Sciatic nerve (tissue), 2 donors: ENCODE measurements at regions not wholly inside any gene's neighbourhood (a gene's known extent, or its start where the extent isn't known, plus 50 kb on each side); places are given as distances from the start of the nearest gene placed in this dataset.

Experiments used
- ATAC-seq: fragments of 200-7000 bp; cut with Tn5 transposase; one replicate; pipeline ENCODE4 v1.9.1; 2020; ENCODE audit warnings: mild to moderate bottlenecking, moderate library complexity
- DNase-seq: peaks from one replicate; pipeline ENCODE4 v3.0.0-alpha.2; 2020; ENCODE audit warnings: low spot score
- intact Hi-C: fragments of 100-400 bp; cut with DNase I; formaldehyde crosslinking; loops from one replicate; pipeline ENCODE4 v1.14.2; 2022
- donor health status: DM: no; HTN: no; CAD: no.
- donor health status: DM: no; HTN: no; CAD: no.

DNA sequence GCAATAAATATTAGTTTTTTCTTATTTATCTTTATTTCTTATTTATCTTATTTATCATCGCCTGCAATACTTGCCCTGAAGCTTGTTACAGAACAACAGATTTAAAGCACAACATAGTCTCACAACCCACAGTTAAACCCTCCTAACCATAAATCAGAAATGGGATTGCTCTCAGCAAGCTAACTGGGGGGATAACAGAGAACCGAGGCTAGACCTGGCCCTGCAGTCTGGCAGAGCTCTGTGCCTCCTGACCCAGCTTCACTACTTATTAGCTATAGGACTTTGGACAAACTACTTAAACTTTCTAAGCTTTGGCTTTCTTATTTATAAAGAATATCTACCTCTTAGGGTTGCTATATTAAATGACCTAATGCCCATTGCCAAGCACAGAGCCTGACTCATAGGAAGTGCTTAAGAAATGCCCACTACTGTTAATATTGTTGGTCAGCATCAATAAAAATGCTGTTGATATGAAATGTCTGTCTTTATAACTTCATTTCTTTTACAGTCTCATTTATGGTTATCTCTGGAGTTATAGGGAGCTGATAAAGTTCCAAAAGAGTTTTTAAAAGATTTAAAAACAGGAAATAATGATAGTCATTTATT lies 87.9 kb upstream of the BEND6 start:
- no peak for DNase-seq
- intact Hi-C loops: loop anchor here (10.0 kb wide), 1 partner anchor 472 kb away; no protein-coding TSS in a partner anchor
- ATAC-seq: no peak

DNA sequence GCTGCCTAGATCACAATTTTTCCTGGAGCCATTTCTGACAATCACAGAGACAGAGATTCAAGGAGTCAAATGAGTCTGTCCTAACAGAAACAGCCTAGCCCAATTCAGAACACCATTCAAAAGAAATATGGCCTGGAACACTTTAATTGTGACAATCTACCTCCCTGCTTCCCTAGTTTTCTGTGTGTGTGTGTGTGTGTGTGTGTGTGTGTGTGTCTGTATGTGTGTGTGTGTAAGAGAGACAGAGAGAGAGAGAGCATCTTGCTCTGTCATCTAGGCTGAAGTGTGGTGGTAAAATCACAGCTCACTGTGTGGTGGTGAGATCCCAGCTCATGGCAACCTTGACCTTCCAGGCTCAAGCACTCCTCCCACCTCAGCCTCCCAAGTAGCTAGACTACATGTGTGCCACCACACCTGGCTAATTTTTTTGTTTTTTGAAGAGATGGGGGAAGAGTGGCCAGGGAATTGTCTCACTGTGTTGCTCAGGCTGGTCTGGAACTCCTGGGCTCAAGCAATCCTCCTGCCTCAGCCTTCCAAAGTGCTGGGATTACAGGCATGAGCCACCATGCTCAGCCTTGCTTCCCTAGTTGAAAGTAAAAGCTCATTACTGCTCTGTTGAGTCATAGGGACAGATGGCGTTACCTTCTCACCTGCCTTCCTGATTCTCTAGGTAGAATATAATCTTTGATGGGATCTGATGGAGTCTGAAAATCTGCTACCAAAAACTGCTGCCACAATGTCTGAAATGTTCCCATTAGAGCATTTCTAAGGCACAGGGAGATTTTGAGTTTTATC lies 89.6 kb upstream of the BEND6 start:
- DNase-seq (no peak), ATAC-seq (no peak)
- intact Hi-C loops: loop anchor here (10.0 kb wide), 1 partner anchor 470 kb away; no protein-coding TSS in a partner anchor

DNA sequence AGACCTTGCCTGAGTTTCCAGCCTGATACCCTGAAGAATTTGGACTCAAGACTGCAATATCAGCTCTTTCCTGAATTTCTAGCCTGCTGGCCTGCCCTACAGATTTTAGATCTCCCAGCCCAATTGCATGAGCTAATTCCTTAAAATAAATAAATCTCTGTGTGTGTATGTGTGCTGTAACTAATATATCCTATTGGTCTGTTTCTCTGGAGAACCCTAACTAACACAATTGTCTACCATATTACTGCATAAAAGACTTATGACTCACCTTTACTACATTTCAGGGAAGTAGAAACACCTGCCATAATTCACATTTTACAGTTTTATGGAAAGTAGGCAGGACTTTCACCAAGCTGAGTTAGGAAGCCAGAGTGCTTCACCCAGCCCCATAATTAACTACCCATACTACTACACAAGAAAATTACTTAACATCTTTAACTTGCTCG lies 90.7 kb upstream of the BEND6 start:
- intact Hi-C loops: loop anchor here (10.0 kb wide), 1 partner anchor 469 kb away; no protein-coding TSS in a partner anchor
- DNase-seq (no peak), ATAC-seq (no peak)

DNA sequence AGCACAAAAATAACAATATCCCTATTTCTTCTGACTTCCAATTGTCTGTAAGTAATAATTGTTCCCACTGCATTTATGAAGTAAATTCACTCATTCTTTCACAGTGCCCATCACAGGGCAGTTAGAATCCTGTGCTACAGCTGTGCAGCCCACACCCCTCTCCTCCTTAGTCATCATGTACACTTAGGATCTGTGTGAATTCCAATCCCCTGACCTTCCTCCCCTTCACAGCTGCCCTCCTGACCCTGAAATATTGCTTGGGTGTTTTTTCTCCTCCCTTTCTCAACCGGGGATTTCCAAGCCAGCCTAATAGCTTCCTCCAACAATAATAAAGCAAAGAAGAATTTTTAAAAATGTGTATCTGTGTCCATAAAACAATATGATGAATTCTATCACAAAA lies 91.5 kb upstream of the BEND6 start:
- intact Hi-C loops: loop anchor here (10.0 kb wide), 1 partner anchor 469 kb away; no protein-coding TSS in a partner anchor
- ATAC-seq (peak; percentile 80), DNase-seq (no peak)

DNA sequence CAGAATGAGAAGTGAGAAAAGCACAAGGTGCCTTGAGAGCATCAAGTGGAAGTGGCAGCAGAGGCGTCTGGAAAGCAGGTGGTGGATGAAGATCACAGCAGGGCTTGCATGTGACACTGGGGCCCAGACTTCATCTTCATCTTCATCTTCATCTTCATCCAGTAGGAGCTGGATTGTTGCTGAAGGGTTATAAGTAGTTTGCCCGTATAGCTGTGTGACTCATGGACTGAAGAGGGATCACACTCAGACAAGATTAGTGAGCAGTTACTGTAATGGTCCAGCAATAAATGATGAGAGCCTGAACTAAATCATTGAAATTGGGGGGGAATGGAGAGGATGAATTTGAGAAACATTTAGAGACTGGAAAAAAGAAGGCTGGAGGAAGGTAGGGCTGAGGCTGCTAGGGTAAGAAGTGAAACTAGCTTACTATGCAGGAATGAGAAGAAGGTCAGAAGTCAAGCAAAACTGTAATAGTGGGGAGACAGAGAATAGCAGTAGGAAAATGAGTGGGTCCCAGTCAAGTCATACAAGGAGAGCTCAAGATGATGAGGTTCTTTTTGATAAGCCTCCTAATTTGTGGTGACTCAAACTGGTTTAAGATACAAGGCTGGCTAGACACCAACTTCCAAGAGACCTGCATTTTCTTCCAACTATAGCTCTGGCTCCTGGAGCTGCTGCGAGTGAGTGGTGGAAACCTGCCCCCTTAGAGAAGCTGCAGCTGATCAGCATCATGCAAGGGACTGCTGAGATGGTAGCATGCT lies 92.3 kb upstream of the BEND6 start:
- DNase-seq (no peak), ATAC-seq (peak; percentile 63)
- intact Hi-C loops: loop anchor here (10.0 kb wide), 1 partner anchor 468 kb away; no protein-coding TSS in a partner anchor

DNA sequence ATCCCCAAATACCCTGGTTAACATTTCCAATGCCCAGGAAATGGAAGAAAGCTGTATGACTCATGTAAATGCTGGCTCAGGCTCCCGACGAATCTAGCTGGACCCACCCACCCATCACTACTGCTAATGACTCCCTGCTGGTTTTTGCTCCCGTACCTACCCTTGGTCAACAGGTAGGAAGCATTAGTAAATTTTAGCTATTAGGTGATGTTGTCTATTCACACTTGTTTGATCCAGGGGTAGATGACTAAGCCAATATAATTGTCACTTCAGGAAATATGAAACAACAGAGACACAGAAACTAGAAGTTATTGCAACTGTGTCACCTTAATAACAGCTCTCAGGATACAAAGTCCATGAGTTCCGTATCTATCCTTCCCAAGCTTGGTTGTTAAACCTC lies 94.4 kb upstream of the BEND6 start:
- intact Hi-C loops: loop anchor here (10.0 kb wide), 1 partner anchor 466 kb away; no protein-coding TSS in a partner anchor
- ATAC-seq (no peak), DNase-seq (no peak)

DNA sequence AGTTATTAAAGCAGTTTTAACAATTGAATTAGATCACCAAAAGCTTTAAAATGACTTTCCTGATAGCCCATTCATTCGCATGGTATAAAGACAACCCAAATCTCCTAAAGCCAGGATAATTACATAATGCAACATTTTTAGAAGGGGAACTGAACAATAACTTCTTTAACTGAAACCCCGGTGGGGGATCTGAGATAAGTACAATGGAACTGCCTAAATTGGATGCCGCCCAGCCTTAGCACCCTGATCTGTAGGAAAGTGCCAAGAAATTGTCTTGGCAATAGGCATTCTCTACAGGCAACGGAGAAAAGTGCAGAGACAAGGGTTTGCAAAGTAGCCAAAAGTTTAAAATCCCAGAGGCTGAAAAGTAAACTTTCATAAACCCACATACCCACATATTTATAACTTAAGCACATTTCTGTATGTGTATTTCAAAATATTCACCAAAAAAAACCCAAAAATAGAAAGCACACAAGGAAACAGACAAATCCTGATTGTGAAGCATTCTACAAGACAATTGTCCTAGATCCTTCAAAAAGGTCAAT lies 98.8 kb upstream of the BEND6 start:
- DNase-seq (no peak), ATAC-seq (no peak)
- intact Hi-C loops: loop anchor here (5.0 kb wide), 1 partner anchor 884 kb away; no protein-coding TSS in a partner anchor

DNA sequence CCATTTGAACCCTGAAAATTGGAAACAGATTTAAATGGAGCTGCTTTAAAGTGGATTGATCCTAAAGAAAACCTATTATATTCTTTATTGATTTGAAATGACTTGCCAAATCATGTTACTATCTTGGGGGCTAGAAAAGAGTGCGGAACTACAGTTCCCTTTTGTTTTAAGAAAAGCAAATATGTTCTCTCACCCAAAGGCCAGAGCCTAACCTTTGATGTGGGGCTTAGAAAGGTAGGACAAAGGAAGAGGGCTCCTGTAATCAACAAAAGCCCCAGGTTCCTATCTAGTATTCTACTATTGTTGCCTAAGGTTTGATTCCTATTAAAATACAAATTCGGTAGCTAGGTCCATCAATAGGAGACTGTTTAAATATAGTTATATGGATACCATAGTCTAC lies 100.8 kb upstream of the BEND6 start:
- no peak for ATAC-seq
- intact Hi-C loops: no loop called here

DNA sequence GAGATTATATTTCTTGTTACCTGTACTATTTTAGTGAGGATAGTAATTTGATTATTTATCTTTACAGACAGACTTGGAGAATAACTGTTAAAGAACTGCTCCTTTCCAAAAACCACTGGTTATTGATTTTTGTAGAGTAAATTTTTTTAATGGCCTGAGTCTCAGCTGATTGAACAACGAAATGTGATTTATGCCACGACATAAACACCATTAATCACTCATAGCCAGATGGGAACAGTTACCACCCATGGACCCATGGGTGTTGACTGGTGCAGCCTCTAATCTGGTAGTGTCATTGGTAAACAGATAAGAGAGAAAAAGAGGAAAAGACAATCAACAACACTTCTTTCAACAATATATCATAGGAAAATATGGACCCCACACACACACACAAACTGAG lies 101.4 kb upstream of the BEND6 start:
- ATAC-seq (no peak), DNase-seq (no peak)
- intact Hi-C loops: no loop called here

More for the DNA sequence above, 100.8 kb upstream of the BEND6 start:
- DNase-seq: no peak

DNA sequence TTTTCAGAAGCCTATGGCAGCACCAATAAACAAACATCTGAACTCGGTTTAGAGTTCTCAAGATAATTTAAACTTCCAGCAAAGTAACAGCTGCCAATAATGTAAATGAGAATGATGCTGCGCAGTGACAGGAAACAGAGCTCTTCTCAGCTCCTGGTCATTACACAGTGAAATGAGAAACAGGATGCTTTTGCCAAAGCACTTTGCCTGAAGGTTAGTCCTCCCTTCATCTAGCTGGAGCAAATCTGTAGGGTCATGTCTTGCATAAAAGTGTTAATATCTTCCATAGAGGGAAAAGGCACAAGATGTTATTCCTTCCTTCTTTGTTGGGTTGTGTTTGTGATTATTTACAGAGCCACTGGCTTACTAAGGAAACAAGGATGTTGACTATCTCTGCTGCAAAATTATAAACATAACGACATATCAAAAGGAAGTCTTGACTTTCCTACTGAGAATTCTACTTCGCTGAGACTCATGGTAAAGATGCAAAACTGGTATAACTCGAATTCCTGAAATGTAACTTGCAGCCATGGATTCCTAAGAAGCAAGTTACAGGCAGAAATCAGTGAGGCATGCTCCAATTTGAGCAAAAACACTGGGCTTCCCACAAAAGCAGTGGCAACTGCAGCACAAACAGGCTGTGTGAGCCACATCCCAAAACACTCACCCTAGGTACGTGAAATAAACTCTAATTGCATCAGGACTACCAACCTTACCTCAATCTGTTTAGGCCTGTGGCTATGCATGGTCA lies 102.5 kb upstream of the BEND6 start:
- intact Hi-C loops: no loop called here
- DNase-seq (no peak), ATAC-seq (peak; percentile 5)

DNA sequence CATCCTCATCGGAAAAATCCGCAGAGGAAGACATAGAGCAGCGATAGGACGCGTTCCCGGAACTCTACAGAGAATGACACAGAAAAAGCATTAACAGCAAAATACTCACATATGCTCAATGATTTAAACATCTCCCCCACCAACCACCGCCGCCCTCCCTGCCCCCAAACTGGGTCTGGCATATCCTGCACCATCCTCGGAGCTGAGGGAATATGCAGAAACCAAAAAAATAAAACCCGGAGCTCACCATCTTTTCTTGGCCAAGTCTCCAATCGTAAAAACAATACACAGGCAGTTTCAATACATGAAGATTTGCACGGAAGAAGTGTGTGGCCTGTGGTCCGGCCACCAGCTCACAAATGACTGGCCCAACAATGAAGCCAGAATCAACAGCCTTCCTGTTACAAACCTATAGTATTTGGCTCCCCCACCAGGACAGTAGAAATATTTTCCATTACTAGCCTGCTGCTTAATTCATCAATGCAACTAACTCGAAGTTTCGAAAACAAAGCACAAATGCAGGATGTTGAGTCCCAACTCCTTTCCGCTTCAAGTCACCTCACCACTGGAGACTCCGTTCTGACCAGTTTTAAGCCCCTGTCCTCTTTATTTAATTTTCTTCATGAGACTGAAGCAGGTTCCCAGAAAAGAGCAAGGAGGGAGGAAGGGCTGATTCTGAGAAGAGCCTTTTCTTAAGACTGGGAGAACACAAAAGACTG lies 103.2 kb upstream of the BEND6 start:
- intact Hi-C loops: no loop called here
- no peak for DNase-seq
- ATAC-seq: peak; percentile 94

DNA sequence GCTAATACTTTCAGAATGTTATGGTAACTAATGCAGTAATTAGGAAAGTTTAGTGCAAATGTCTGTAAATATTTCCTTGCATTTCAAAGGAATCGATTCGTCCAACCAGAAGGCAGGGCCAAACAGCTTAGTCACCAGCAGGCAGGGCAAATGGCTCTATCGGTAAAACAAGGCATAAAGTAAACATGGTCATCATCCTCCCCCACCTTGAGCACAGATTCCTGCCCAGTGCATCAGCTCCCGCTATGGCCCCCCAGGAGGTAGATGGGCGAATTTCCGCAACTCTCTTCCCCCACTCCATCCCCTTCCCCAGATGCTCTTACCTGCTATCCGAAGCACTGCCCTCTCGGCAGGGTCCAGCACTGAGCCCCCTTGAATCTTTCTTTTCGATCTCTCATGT lies 103.8 kb upstream of the BEND6 start:
- ATAC-seq: peak; percentile 33
- no peak for DNase-seq
- intact Hi-C loops: no loop called here

DNA sequence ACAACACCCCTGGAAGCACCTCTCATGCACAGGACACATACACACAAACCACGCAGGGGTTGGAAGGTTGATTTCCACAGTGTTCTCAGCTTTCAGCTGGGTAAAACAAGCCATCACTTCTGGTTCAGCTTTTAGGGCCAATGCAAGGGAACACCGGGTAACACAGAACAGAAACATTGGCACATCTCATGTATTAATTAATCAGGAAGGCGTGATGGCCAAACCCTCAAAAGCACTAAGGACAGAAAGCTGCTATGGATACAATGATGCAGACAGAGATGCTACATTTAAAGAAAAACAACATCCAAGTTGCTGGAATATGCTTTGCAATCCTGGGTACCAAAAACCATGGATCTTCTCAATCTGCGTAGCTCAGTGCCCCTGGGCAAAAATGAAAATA lies 104.3 kb upstream of the BEND6 start:
- DNase-seq (no peak), ATAC-seq (peak; percentile 64)
- intact Hi-C loops: no loop called here

DNA sequence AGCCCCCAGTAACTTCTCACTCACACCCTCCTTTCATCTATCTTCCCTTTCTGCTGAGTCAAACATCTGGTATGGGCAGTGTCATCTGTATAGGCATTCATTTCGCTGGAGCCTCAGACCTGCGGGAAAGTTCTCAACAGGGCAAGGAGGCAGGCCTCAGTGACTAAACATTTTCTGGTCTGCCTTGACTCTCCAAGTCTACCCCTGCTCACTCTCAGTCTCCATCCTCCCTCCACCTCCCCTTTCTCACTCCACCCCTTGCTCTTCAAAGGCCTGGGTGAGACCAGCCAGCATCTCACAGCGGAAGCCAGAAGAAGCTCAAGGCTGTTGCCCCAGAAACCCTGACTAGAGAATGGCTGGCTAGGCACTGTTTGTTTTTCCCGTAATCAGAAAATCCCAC lies 105.0 kb upstream of the BEND6 start:
- intact Hi-C loops: loop anchor here (10.0 kb wide), 1 partner anchor 215 kb away; no protein-coding TSS in a partner anchor
- ATAC-seq (peak; percentile 18), DNase-seq (no peak)

DNA sequence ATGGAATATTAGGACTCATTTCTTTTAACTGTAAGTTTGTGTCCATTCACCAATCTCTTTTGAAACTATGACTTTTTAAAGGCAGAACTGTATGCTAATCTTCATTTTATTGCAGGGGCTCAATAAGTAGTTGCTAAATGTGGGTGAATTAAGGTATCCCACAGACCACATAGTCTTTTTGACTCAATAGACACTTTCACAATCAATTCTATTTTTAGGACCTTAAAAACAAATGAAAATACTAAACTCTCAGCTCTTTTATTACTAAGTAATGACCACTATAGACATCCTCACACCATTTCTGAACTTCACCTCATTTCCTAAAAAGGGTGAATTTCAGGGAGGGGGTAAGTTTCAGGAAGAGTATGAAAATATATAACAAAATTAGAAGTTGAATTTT lies 106.8 kb upstream of the BEND6 start:
- intact Hi-C loops: loop anchor here (10.0 kb wide), 1 partner anchor 213 kb away; no protein-coding TSS in a partner anchor
- ATAC-seq (no peak), DNase-seq (no peak)

DNA sequence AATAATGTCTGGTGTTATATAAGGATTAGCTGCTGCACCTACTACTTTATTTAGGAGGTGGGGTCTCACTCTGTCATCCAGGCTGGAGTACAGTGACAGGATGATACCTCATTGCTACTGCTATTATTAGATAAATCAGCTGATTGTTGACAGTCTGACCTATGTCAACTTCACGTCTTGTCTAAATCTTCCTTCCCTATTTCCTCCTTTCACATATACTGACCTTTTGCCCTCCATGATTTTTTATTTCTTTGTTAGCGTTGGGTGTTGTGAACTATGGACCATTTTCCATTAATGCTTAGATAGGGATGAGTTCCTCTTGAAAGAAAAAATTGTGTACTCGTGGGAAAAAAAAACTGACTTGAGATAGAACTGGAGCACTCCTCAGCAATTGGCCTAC lies 109.9 kb upstream of the BEND6 start:
- ATAC-seq: no peak
- no peak for DNase-seq
- intact Hi-C loops: loop anchor here (10.0 kb wide), 1 partner anchor 210 kb away; no protein-coding TSS in a partner anchor

DNA sequence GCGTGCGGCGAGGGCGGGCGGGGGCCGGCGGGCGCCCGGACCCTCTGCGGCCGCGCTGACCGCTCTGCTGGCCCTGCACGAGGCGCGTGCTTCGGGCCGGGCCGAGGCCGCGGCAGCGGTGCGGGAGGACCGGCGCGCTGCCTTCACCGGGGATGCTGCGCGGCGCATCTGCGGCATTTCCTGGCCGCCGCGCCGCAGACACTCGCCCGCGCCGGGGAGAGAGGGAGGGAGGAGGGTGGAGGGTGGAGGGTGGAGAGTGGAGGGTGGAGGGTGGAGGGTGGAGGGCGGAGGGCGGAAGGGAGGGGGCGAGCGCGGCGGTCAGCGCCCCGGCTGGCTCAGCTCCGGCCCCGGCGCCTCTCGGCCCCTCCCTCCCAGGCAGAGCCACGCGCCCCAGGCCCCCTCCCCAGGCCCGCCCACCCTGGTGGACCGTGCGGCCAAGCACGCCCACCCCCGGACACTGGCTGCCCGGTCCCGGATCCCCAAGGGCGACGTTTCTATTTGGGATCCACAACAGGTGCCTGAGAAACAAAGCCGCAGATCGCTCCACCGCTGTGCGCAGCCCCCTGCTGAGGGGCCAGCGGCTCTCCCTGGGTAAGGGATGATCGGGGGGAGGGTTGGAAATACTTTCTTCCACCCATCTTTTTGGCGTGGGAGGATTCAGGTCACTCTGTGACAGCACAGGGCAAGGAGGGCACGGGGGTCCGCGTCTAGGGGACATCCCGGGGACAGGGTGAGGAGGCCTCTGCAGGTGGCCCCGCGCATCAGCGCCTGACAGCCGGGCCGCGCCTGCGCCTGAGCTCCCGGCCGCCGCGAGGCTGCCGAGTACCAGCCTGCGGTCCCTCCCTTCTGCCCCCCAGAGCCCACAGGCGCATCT lies 111.2 kb upstream of the BEND6 start:
- intact Hi-C loops: loop anchor here (10.0 kb wide), 1 partner anchor 209 kb away; no protein-coding TSS in a partner anchor
- DNase-seq: peak; percentile 83
- peak; percentile 84 for ATAC-seq
